ENCODE measurements at regions not wholly inside any gene's neighbourhood (a gene's known extent, or its start where the extent isn't known, plus 50 kb on each side); places are given as distances from the start of the nearest gene placed in this dataset.

- Mint-ChIP-seq H3K4me3 (no peak overlapping the region), H3K36me3 (no peaks in the 10 kb centered on the region), H3K4me1 (no peaks in the 10 kb centered on the region), H3K9me3 (peaks cover 10 to 30% (median 23%) of the 10 kb centered on the region in 7 donors), H3K27ac (no peak overlapping the region), H3K27me3 (ENCODE audit: low read depth in 3 of 3) (peaks cover 13 to 19% (median 16%) of the 10 kb centered on the region in 3 donors)
- H3K4me1 ChIP-seq (ENCODE audit: control insufficient read depth in 1 of 2, insufficient read depth in 2 of 2, low read length in 2 of 2): no peaks in the 10 kb centered on the region
- no peak for TF ChIP-seq CTCF (IDR thresholded peaks at IDR 0.05)
- H2AFZ ChIP-seq (ENCODE audit: insufficient read depth, low read depth, low read length, poor library complexity, severe bottlenecking): no peak overlapping the region
- DNase-seq: no peak
- no peak overlapping the region for H3K9ac ChIP-seq (ENCODE audit: insufficient read depth, low read length, poor library complexity, severe bottlenecking)
- 91% methylated on average over 9 of the region's 10 CpGs for WGBS (ENCODE audit: insufficient coverage)
- no peak overlapping the region for H3K4me2 ChIP-seq (replicated peaks; ENCODE audit: extremely low read depth, low read length, poor library complexity, severe bottlenecking)
- no peak overlapping the region for H3K27ac ChIP-seq (ENCODE audit: low read depth in 1 of 2, low read length in 2 of 2)
- H4K20me1 ChIP-seq (ENCODE audit: insufficient read depth, low read length): no peaks in the 10 kb centered on the region
- no peak overlapping the region for H3K4me3 ChIP-seq (replicated peaks in 1 of 3; ENCODE audit: low read depth in 2 of 3, low read length in 3 of 3)
- H3K79me2 ChIP-seq (ENCODE audit: insufficient read depth, low read length): no peaks in the 10 kb centered on the region
- intact Hi-C loops (cut with micrococcal nuclease): no loop called here
- peaks cover 11 to 20% of the 10 kb centered on the region in 2 donors for H3K9me3 ChIP-seq (replicated peaks in 1 of 2; ENCODE audit: control insufficient read depth in 1 of 2, insufficient read depth in 1 of 2, low read length in 2 of 2)
- no peaks in the 10 kb centered on the region for H3K27me3 ChIP-seq (ENCODE audit: control insufficient read depth in 2 of 2, insufficient read depth in 2 of 2, low read length in 2 of 2)
- no peaks in the 10 kb centered on the region for H3K36me3 ChIP-seq (replicated peaks in 1 of 2; ENCODE audit: control insufficient read depth in 1 of 2, insufficient read depth in 2 of 2, low read length in 2 of 2)
These were observed 227.3 kb downstream of the NPHP4 start for GRCh38 chr1:5764959-5765358.

GRCh38 chr1:5764464-5764863 is 227.8 kb downstream of the NPHP4 start:
- Mint-ChIP-seq H3K4me1 (no peaks in the 10 kb centered on the region), H3K27ac (no peak overlapping the region), H3K36me3 (no peaks in the 10 kb centered on the region), H3K4me3 (no peak overlapping the region), H3K9me3 (peaks cover 10 to 30% (median 23%) of the 10 kb centered on the region in 7 donors), H3K27me3 (ENCODE audit: low read depth in 3 of 3) (peaks cover 14 to 23% (median 16%) of the 10 kb centered on the region in 3 donors)
- intact Hi-C loops (cut with micrococcal nuclease): no loop called here
- Histone ChIP-seq H3K79me2 (ENCODE audit: insufficient read depth, low read length) (no peaks in the 10 kb centered on the region), H3K9ac (ENCODE audit: insufficient read depth, low read length, poor library complexity, severe bottlenecking) (no peak overlapping the region), H3K27me3 (ENCODE audit: control insufficient read depth in 2 of 2, insufficient read depth in 2 of 2, low read length in 2 of 2) (no peaks in the 10 kb centered on the region), H2AFZ (ENCODE audit: insufficient read depth, low read depth, low read length, poor library complexity, severe bottlenecking) (no peak overlapping the region), H4K20me1 (ENCODE audit: insufficient read depth, low read length) (no peaks in the 10 kb centered on the region), H3K9me3 (replicated peaks in 1 of 2; ENCODE audit: control insufficient read depth in 1 of 2, insufficient read depth in 1 of 2, low read length in 2 of 2) (peaks cover 11 to 23% of the 10 kb centered on the region in 2 donors), H3K4me1 (ENCODE audit: control insufficient read depth in 1 of 2, insufficient read depth in 2 of 2, low read length in 2 of 2) (no peaks in the 10 kb centered on the region), H3K36me3 (replicated peaks in 1 of 2; ENCODE audit: control insufficient read depth in 1 of 2, insufficient read depth in 2 of 2, low read length in 2 of 2) (no peaks in the 10 kb centered on the region), H3K4me2 (replicated peaks; ENCODE audit: extremely low read depth, low read length, poor library complexity, severe bottlenecking) (no peak overlapping the region), H3K4me3 (replicated peaks in 1 of 3; ENCODE audit: low read depth in 2 of 3, low read length in 3 of 3) (no peak overlapping the region), H3K27ac (ENCODE audit: low read depth in 1 of 2, low read length in 2 of 2) (no peak overlapping the region)
- 35% methylated on average over 8 of the region's 8 CpGs for WGBS (ENCODE audit: insufficient coverage)
- no peak for DNase-seq
- no peak for TF ChIP-seq CTCF (IDR thresholded peaks at IDR 0.05)
